NCI-H2107 treated with DMSO at 0.1 percent for 48 hours (cell line): ENCODE measurements at regions not wholly inside any gene's neighbourhood (a gene's known extent, or its start where the extent isn't known, plus 50 kb on each side); places are given as distances from the start of the nearest gene placed in this dataset.
"Not testable (repeated sequence)": the region's sequence is repeated elsewhere in the genome, so short reads cannot be mapped to it uniquely, and the experiment has no call there.

ENCODE experiments used
- DNase-seq: peaks from one replicate; lab custom pipeline; 2025; ENCODE audit not compliant: unreplicated experiment; lab: John Stamatoyannopoulos, UW

DNA sequence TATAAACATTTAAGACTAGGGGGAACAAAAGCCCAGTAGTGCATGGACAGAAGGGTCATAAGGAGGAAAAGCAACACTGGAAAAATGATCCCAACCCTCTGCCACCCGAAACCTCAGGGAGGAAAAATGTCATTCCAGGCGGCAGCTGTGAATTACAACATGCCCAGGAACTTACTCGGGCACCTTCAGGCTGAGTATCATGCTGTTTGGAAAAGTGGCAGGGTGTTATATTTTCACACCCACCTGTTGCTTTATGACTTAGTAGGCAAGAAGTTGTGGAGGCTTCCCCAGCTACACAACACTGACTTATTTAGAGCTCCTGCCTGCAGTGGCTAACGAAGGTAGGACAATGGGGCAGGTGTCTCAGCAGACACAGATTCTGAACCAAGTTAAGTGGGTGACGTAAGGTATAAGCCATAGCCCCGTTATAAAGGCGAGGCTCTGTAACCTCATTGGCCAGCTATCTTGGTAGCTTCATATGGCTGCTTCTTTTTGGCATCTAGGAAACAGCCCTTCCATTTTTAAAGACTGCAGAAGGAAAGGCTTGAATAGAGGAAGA lies 96.1 kb upstream of the IFNG-AS1 start:
- peak; percentile 89 for DNase-seq

DNA sequence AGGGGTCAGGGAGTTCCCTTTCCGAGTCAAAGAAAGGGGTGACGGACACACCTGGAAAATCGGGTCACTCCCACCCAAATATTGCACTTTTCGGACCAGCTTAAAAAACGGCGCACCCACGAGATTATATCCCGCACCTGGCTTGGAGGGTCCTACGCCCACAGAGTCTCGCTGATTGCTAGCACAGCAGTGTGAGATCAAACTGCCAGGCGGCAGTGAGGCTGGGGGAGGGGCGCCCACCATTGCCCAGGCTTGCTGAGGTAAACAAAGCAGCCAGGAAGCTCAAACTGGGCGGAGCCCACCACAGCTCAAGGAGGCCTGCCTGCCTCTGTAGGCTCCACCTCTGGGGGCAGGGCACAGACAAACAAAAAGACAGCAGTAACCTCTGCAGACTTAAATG lies 88.8 kb upstream of the IFNG-AS1 start:
- DNase-seq, result not testable (repeated sequence)

DNA sequence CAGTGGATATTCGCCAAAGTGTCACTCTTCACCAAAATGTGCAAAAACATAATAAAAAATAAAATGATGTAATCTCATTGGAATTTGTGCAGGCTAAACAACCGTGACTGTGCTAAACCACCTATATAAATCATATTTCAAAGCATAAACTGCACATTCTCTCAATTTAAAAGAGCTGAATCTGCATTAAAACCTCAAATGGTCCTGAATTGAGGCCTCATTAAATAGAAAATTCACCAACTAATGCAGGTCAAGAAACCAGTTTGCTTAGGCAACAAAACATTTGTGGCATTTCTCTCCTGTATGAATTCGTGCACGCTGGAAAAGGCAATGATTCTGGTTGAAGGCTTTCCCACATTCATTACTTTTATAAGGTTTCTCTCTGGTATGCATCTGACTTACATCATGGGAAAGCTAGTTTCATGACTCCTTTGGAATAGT lies 80.1 kb upstream of the IFNG-AS1 start:
- no peak for DNase-seq

DNA sequence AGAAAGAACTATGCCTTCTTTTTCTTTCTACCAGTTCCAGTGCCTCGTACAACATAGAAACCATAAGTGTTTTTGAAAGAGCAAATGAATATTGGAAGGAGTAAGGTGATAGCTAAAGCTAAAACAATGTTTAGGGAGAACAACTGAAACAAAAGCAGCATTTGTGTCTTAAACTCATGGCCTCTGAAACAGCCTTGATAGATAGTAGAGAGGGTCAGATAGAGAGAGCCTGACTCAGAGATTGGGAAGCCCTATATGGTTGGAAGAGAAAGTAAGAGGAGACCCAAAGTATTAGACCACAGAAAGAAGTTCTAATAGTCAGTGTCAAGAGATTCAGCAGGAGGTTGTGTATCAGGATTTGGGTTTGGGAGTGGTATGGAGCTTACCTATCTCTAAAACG lies 79.6 kb upstream of the IFNG-AS1 start:
- DNase-seq, result no peak

DNA sequence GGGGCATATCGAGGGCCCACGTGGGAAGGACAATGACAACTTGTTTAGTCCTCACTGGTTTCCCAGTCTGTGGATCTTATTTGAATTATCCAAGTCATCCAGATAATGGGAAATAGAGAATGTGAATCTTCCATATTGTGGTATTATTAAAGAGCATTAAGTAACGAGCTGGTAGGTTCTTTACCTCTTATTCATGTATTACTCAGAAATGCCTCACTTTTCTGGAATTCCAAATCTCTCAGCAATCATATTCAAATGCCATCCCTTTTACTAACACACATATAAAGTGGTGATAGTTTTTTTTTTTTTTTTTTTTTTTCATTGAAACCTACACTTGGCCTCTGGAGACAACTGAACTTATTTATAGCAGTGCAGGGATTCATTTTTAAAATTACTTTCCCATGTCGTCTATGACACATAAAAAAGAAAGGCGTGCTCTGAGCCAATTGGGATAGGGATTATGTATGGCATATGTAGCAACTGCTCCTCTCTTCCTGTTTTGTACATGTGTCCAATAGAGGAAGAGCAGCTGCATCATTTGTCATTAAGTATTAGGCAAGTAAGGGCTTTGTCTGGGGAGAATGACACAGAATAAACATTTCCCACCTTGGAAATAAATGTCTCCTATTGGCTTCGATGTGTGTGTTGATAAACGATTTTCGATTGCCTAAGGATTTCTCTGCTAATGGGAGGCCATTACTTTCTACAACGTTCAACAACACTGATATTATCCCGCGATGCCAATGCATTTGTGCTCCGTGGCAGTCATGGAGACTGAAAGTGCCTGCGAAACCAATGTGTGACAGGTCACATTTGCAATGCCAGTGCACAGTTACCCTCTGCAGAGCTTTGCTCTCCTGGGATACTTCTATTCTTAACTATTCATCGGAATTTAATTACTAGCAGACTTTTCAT lies 78.6 kb upstream of the IFNG-AS1 start:
- DNase-seq, result no peak

DNA sequence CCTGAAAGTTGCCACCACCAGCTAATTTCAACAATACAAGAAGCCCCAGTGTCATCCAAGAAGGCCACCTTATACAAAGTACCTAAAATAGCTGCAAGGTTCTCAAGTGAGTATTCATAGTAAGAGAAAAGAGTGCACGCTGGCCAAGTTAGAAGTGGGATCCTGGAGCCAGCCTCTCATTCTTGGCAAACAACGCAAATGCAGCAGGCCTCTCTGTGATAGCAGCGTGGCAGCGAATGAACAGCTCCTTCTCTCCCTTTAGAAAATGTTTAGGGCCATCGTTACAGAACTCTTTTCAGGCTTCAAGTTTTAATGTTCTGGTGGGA lies 78.0 kb upstream of the IFNG-AS1 start:
- no peak for DNase-seq

DNA sequence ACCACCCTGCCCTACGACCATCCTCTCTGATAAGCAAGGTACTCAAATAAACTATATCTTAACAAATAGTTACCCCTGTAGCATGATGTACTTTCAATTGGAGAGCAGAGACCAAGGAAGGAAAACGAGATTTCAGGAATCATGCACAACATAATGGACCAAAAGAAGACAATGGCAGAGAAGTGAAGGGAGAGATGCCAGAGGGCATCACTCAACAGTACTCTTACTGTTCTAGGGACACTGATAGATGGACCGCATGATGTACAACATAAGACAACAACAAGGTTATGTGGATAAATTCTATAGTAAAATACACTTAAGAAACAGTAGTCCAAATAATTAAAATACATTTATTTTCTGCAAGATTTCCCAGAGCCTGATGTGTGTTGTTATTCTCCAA lies 77.5 kb upstream of the IFNG-AS1 start:
- DNase-seq, result no peak

DNA sequence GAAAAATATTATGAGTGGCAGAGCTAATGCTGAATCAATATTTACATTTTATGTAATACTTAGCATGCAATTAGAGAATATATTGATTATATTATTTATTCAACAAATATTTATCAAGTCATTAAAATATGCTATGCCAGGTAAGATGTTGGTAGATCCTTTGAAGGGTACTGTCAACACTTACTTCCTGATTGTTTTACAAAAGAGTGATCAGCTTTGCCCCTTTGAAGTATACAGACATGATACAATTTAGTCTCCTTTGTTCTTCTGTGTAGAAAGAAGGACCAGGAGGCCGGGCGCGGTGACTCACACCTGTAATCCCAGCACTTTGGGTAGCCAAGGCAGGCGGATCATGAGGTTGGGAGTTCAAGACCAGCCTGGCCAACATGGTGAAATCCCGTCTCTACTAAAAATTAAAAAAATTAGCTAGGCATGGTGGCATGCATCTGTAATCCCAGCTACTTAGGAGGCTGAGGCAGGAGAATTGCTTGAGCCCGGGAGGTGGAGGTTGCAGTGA lies 73.9 kb upstream of the IFNG-AS1 start:
- no peak for DNase-seq

DNA sequence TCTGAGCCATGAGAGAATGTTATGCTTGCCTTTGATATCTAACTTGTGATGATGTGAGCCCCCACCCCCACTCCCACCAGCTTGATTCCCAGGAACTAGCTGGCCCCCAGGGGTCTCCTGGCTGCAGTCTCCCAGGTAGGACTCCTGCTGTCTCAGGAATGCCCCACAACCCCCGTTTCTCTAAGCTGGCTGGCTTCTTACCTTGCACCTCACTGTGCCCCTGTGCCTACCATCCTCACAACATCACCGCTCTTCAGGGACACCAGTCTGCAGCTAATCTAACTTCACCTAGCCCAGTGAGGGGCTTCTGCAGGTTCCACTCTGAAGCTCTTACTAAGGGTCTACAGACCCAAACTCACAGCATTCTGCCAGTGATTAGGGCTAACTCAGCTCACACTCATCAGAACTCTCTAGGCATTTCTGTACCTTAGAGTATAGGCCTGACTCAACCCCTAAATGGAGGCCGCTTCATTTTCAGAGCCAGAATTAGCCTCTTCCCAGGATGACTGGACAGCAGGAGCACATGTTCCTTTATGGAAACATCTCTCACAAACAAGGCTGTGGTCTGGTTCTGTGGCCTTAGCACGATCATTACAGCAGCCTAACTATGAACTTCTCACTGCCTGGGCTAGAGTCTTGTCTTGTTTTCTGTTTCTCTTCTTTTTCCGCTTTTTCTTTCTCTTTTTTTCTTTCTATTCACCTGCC lies 72.8 kb upstream of the IFNG-AS1 start:
- DNase-seq, result no peak

DNA sequence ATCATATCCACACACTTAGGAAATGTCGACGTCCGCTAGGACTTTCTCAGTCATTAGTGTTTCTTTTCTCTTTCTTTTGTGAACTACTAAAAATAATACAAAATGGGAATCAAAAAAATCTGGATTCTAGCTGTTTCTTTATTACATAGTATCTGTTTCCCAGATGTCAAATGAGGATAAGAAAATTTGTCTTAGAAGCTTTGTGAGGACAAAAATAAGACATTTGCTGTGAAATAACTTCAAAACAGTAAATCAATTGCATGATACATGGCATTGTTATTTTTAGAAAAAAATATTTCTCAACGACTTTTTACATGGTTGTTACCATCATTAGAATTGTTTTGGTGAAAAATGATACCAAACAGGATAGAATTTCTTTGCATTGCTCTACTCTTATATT lies 71.4 kb upstream of the IFNG-AS1 start:
- DNase-seq, result no peak

DNA sequence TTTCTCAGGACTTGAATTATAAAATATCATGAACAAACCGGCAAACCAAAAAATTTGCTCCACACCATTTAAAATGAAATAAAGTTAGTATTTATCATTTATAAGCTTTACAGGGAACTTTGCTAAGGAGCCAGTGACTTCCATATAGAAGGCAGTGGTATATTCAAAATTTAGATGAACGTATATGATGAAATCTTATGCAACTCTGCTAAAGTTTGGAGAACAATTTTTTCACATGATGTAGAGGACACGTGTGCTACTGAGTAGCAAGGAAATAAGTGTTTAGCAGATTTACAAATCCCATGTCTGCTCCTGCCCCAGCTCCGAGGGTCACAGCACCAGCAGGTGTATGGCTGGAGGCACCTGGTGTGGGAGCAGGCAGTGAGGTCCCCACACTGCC lies 70.8 kb upstream of the IFNG-AS1 start:
- DNase-seq, result no peak

DNA sequence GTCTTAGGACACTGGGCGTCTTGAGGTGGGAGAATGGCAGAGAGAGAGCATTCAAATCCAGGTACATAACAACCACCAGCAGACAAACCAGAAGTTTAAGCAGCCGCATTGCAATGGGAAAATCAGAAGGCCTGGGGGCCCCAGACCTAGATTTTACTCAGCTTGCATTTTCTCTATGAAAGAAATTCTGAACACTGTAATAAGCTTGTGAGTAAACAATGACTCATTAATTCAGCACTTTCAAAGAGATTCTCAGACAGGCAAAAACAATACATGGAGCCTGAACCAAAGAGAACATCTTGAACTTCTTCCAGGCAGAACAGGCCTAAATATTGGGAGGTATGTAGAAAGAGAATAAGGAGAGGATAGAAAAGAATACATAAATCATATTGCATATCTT lies 69.8 kb upstream of the IFNG-AS1 start:
- DNase-seq, result no peak

DNA sequence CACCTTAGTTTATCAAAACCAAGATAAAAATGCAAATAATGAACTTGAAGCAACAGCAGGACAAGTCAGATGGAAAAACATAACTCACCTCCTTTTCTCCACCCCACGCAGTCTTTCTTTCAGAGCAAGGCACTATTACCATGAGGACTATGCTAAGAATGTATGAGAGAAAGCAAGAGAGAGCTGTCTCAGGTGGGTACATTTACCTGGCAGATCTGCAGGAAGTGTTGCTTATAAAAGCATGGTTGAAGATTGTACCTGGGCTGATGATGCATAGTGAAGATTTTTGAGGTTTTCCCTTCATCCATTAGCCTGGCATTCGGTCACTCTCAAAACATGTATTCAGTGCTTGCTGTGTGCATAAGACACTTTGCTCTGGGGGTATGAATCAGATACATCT lies 68.8 kb upstream of the IFNG-AS1 start:
- DNase-seq, result no peak

DNA sequence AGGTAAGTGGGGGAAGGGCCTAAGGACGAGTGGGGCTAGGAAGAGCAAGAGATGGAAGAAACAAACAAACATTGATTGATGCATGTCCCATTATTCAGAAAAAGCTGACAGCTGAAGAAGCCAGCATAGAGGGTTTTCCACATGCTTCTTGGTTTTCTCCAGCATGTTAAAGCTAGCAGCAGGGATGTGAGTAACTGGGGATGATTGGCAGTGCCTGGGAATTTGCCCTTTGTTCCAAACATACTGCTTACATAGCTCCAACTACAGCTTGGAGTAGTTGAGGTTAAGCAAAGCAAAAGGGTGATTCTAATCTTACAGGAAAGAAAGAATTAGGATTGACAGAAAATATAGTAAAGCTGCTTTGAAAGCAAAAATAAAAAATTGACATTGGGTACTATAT lies 68.0 kb upstream of the IFNG-AS1 start:
- DNase-seq, result no peak

DNA sequence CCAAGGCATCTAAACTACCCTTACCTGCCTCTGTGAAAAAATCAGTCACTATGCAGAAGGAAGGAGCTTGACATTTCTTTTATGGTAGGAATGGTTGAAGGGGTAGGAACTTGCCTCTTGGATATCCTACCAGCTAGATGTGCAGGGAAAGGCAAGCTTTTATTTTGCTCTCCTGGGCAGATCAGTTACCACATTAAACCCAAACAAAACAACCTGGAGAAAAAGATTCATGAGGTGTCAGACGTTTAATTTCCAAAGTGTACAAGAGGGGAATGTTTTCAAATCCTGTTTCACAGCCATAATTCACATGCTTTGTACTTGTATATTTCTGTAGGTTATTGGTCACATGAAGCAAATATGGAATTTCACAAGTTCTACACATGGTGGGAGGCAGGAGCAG lies 67.0 kb upstream of the IFNG-AS1 start:
- DNase-seq, result no peak

DNA sequence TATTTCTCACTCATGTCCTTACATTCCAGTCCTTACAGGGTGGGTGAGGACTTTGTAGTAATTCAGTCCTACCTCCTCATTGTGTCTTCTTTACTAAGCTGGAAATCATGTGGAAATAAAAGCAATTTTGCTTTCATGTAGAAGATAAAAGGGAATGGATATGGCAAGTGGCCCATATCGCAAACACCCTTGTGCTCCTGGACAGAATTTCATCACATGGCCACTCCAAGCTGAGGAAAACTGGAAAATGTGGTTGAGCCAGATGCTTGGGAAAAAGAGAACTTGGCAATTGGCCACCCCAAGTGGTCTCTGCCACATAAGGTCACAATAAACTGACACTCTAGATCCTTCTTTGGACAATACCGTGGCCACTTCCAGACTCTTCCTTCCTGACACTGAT lies 64.2 kb upstream of the IFNG-AS1 start:
- DNase-seq, result no peak

DNA sequence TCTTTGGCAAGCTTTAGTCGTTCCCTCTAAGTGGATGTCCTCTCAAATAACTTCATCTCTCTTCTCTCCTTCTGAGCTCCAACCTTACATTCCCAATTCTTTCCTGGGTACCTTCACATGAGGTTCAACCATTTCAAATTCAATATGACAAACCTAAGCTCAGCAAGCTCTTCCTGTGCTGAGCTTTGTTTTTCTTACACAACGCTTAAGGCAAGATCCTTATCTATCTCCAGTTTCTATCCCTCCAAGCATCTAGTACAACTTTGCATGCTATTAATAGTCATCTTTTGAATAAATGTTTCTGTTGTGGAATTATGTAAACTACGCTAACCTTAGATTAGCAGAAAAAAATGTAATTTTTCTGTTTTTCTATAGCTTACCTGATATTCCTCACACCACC lies 63.7 kb upstream of the IFNG-AS1 start:
- DNase-seq, result no peak

DNA sequence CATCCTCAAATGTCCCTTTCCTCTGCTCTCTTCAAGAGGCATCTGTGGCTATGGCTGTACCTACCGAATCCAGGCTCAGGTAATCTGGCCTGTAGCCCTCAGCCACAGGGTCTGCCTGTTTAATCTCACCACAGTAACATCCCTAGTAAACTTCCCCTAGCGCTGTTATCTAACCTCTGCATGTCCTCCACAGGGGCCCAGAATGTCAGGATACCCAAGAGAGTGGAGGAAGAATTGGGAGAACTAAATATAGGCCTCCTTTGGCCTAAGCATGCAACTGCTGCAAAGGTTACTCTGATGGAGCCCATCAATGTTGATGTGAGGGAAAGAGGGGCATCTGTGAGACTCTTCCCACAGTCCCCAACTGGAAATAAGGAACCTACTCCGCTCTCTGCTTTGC lies 63.2 kb upstream of the IFNG-AS1 start:
- DNase-seq, result no peak

DNA sequence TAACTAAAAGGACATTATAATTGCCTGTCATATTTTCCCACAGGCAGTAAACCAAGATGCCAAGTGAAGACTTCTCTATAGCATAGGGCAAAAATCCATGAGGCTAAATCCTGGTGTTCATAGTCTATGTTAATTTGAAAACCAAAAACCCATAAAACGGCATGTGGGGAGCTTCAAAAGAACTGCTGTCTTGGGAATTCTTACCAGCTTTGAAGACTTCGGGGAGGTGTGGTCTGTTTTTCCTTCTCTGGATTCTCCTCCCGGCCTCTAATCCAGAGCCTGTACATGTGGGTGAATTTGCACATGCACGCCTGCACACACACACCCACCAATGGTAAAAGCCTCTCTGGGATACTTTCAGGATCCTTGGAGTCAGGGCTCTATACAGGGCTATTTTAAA lies 61.9 kb upstream of the IFNG-AS1 start:
- no peak for DNase-seq

DNA sequence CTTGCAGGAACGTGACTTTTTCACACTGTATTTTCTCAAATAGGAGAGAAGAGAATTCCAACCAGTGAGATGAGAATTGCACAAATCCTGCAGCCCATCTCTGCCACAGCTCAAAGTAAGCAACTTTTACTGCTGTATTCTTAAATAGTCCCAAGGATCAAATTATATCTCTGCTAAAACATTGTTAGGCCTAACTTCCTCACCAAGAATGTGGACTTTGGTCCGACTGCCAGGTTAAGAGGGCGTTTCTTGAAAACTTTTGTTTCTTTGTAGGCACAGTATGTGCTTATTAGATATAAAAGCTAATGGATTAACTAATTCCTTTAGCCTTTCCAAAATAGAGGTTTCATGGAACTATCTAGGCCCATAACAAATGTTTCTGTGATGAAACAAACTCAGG lies 61.4 kb upstream of the IFNG-AS1 start:
- DNase-seq, result no peak

DNA sequence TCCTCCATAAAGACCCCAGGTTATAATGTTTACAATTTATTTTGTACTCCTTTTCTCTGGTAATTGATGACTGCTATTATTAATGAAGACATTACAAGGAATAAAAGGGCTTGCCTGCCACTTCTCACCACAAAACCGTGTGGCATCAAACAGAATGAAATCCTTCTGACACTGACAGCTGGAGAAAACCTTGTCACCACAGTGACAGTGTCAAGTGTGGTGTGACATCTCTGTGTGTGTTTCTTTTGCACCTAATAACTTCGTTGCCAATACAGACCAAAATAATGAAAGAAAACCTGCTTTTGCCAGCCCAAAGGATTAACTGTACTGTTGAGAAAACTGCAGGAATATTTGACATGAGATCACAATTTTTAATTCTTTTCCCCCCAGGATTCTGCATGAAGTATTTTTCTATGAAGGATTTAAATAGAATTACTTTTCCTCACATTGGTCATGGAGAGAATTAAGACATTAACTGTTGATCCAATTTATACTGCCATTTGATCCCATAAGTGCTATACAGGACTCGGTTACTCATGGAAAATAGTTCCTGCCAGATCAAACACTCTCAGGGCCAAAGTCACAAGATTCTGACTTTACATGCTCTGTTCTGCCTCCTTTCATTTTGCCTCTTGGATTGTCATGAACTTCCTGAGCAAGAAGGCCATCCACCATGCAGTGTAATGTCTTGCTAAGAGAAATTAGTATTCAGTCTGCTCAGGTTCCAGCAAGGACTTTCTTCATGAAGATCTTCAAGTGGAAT lies 60.4 kb upstream of the IFNG-AS1 start:
- DNase-seq, result no peak
